IPS-NIHi7 (cell line): ENCODE measurements at regions not wholly inside any gene's neighbourhood (a gene's known extent, or its start where the extent isn't known, plus 50 kb on each side); places are given as distances from the start of the nearest gene placed in this dataset.
A peak's percentile ranks its signal among the peaks of the same experiment; 100 is the strongest.

Experiments used
- DNase-seq: peaks from one replicate; pipeline ENCODE4 v3.0.0; 2012; ENCODE audit warnings: mixed read lengths; ENCODE audit errors: extremely low spot score

- DNase-seq, result no peak
Measured at GRCh38 chr11:116598556-116598955, 174.2 kb downstream of the BUD13 start.

- DNase-seq, result no peak
Measured at GRCh38 chr11:116598036-116598435, 174.8 kb downstream of the BUD13 start.

GRCh38 chr11:116596346-116597260 is 176.2 kb downstream of the BUD13 start:
- DNase-seq, result no peak

GRCh38 chr11:116595305-116595880 is 177.4 kb downstream of the BUD13 start:
- no peak for DNase-seq

GRCh38 chr11:116590844-116591570 is 181.8 kb downstream of the BUD13 start:
- DNase-seq, result no peak

- no peak for DNase-seq
Measured at GRCh38 chr11:116589402-116589801, 183.4 kb downstream of the BUD13 start.

GRCh38 chr11:116586392-116586791 is 186.4 kb downstream of the BUD13 start:
- no peak for DNase-seq

GRCh38 chr11:116582571-116582970 is 190.2 kb downstream of the BUD13 start:
- no peak for DNase-seq

- peak; percentile 54 for DNase-seq
Measured at GRCh38 chr11:116581349-116581748, 191.4 kb downstream of the BUD13 start.

- peak; percentile 86 for DNase-seq
Measured at GRCh38 chr11:116580799-116581198, 192.0 kb downstream of the BUD13 start.

GRCh38 chr11:116579857-116580727 is 192.7 kb downstream of the BUD13 start:
- DNase-seq, result peak; percentile 61

- peak; percentile 51 for DNase-seq
Measured at GRCh38 chr11:116579031-116579653, 193.6 kb downstream of the BUD13 start.

GRCh38 chr11:116577956-116578355 is 194.8 kb downstream of the BUD13 start:
- DNase-seq, result no peak

- no peak for DNase-seq
Measured at GRCh38 chr11:116577273-116577672, 195.5 kb downstream of the BUD13 start.

GRCh38 chr11:116576526-116576925 is 196.3 kb downstream of the BUD13 start:
- no peak for DNase-seq

- no peak for DNase-seq
Measured at GRCh38 chr11:116567721-116568242, 205.0 kb downstream of the BUD13 start.

- no peak for DNase-seq
Measured at GRCh38 chr11:116563712-116564047, 209.1 kb downstream of the BUD13 start.

- no peak for DNase-seq
Measured at GRCh38 chr11:116563028-116563711, 209.6 kb downstream of the BUD13 start.

- DNase-seq, result no peak
Measured at GRCh38 chr11:116560589-116560988, 212.2 kb downstream of the BUD13 start.

- no peak for DNase-seq
Measured at GRCh38 chr11:116558504-116559211, 214.1 kb downstream of the BUD13 start.
